H1 (cell line): ENCODE measurements at regions not wholly inside any gene's neighbourhood (a gene's known extent, or its start where the extent isn't known, plus 50 kb on each side); places are given as distances from the start of the nearest gene placed in this dataset.
A peak's percentile ranks its signal among the peaks of the same experiment; 100 is the strongest.

Experiments used
- E2F6 ChIP-seq: IDR thresholded peaks from 2 replicates; pipeline ENCODE4 v1.6.1; 2012; ENCODE audit warnings: inconsistent platforms
- FOSL1 ChIP-seq: IDR thresholded peaks from 2 replicates; pipeline ENCODE4 v1.6.1; 2011; ENCODE audit warnings: mild to moderate bottlenecking, low read depth, low read length, moderate library complexity; ENCODE audit not compliant: insufficient read depth
- HDAC2 ChIP-seq, 2 experiments: fragments of 300-600 bp in 1 of 2; sonication (generic) in 1 of 2; IDR thresholded peaks; 2 replicates each; pipeline ENCODE4 v1.6.1; 2011 to 2012; ENCODE audit warnings: low read depth in 2 of 2, low read length in 2 of 2, mild to moderate bottlenecking in 2 of 2, moderate library complexity in 2 of 2, borderline replicate concordance in 1 of 2, inconsistent platforms in 1 of 2
- KDM4A ChIP-seq: IDR thresholded peaks from one replicate; pipeline ENCODE4 v1.7.1; 2012; ENCODE audit warnings: low read depth, mild to moderate bottlenecking, moderate library complexity, low read length, inconsistent platforms; ENCODE audit not compliant: severe bottlenecking
- NANOG ChIP-seq: IDR thresholded peaks from 2 replicates; pipeline ENCODE4 v1.6.1; 2011; ENCODE audit warnings: low read length, low read depth, mild to moderate bottlenecking, inconsistent platforms; ENCODE audit not compliant: insufficient read depth, poor library complexity, severe bottlenecking
- RAD21 ChIP-seq, 2 experiments: IDR thresholded peaks in 1 of 2; conservative IDR thresholded peaks in 1 of 2; 2 replicates each; pipeline ENCODE4 v1.6.1; 2011; ENCODE audit warnings: low read depth in 2 of 2, low read length in 2 of 2, improper control_type of control experiment in 1 of 2, inconsistent platforms in 1 of 2, mild to moderate bottlenecking in 1 of 2, moderate library complexity in 1 of 2
- SIRT6 ChIP-seq: IDR thresholded peaks from one replicate; pipeline ENCODE4 v1.7.1; 2012; ENCODE audit warnings: low read length, inconsistent platforms
- SRF ChIP-seq: IDR thresholded peaks from 2 replicates; pipeline ENCODE4 v1.6.1; 2011; ENCODE audit warnings: mild to moderate bottlenecking, low read depth, low read length, moderate library complexity
- YY1 ChIP-seq: IDR thresholded peaks from 2 replicates; pipeline ENCODE4 v1.6.1; 2011; ENCODE audit warnings: low read depth, mild to moderate bottlenecking, low read length

GRCh38 chrX:137428766-137429591, 136.9 kb upstream of the ZIC3 start (continued):
- TF ChIP-seq RAD21 (IDR thresholded peaks at IDR 0.05 in 1 of 2, conservative IDR thresholded peaks at IDR 0.05 in 1 of 2; ENCODE audit: low read depth in 2 of 2, low read length in 2 of 2) (peak in 1 of 2 experiments; percentile 40; a peak in 2 of 4 replicates), YY1 (no peak), E2F6 (peak; percentile 81), HDAC2 (IDR thresholded peaks at IDR 0.05; ENCODE audit: borderline replicate concordance in 1 of 2, low read depth in 2 of 2, low read length in 2 of 2) (no peak), SRF (no peak), FOSL1 (no peak), KDM4A (peak; percentile 45), SIRT6 (no peak), NANOG (no peak)
